GF-D8 (cell line): ENCODE measurements at regions not wholly inside any gene's neighbourhood (a gene's known extent, or its start where the extent isn't known, plus 50 kb on each side); places are given as distances from the start of the nearest gene placed in this dataset.
"Not testable (repeated sequence)": the region's sequence is repeated elsewhere in the genome, so short reads cannot be mapped to it uniquely, and the experiment has no call there.

Source experiments
- DNase-seq: peaks from one replicate; lab custom pipeline; 2025; lab: John Stamatoyannopoulos, UW

- no peak for DNase-seq
Measured at GRCh38 chr10:111266165-111266564, 189.3 kb downstream of the ADRA2A start.

- DNase-seq, result no peak
Measured at GRCh38 chr10:111267673-111268072, 190.8 kb downstream of the ADRA2A start.

DNA sequence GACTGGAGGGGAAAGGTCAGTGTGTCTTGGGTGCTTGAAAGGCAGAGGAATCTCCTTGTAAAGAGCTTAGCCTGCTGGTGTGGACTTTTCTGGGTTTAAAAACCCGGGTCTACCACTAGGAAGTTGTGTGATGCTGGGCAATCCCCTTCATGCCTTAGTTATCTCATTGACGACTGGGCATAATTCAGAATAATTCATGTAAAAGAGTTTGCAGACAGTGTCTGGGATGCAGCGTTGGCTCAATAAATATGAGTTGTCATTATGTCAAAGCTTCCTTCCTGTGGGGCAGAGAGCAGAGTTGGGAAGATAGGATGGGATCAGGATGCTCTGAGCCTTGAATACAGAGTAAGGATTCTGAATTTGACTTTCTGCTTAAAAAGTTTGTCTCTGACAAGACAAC lies 196.4 kb downstream of the ADRA2A start:
- no peak for DNase-seq

- DNase-seq, result no peak
Measured at GRCh38 chr10:111273635-111274034, 196.8 kb downstream of the ADRA2A start.

DNA sequence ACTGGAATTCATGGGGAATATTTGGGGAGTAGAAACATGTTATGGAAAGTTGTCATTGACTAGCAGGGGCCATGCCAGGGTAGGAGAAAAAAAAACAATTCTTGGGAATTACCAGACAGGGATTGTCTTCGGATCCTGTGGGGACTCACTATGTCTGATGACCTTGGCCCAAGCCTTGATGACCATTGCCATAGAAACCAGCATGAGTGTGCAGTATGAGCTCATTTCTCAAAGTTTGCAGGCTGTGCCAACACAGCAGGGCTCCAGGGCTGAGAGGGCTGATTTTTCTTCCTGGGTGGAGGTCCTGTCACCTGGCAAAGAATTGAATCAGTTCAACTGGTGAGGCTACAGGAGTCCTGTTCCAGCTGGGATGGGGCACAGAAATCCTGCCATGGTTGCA lies 198.3 kb downstream of the ADRA2A start:
- DNase-seq, result no peak

- no peak for DNase-seq
Measured at GRCh38 chr10:111277661-111278060, 200.8 kb downstream of the ADRA2A start.

DNA sequence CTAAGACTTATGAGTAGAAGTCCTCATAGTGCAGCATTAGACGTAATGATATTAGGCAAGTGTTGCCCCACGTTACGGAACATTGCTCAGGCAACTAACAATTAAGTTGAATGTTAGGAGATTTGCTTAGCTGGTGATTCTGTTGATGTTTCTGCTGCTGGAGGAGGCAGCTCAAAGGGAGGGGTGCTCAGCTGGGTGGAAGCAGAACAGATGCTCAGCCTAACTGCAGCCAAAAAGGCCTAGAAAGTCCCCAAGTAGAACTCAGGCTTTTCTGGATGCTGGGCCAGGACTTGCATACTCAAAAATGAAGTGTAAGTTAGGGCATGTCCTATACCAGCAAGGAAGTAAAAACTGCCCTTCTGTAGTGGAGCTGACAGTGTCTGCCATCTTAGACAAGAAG lies 201.4 kb downstream of the ADRA2A start:
- DNase-seq, result no peak

DNA sequence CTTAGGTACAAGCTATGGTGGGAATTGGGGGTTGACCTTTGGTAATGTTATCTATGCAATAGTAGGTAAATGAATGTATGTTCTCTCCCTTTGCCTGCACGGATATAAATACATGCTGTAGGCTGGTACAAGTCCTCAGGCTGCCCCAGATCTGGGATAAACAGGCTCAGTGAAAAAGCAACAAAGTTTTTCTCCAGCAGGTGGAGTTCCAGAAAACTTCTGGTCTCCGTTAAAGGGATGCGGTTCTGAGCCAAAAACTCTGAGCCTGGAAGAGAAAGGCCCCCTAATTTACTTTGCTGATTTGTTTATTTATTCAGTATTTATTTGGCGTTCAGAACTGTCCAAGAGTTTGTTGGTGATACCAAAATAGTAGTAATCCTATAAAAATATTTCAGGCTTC lies 204.7 kb downstream of the ADRA2A start:
- DNase-seq, result no peak

- DNase-seq, result no peak
Measured at GRCh38 chr10:111289461-111289860, 212.6 kb downstream of the ADRA2A start.

- no peak for DNase-seq
Measured at GRCh38 chr10:111290649-111291048, 213.8 kb downstream of the ADRA2A start.

GRCh38 chr10:111295788-111296187 lies 219.0 kb downstream of the ADRA2A start:
- DNase-seq, result no peak

GRCh38 chr10:111297351-111297848 lies 220.6 kb downstream of the ADRA2A start:
- DNase-seq, result no peak

- DNase-seq, result no peak
Measured at GRCh38 chr10:111298031-111298430, 221.2 kb downstream of the ADRA2A start.

- DNase-seq, result no peak
Measured at GRCh38 chr10:111299037-111299436, 222.2 kb downstream of the ADRA2A start.

- no peak for DNase-seq
Measured at GRCh38 chr10:111303887-111304286, 227.1 kb downstream of the ADRA2A start.

- no peak for DNase-seq
Measured at GRCh38 chr10:111316722-111317212, 239.9 kb downstream of the ADRA2A start.

GRCh38 chr10:111319866-111320265 lies 243.0 kb downstream of the ADRA2A start:
- DNase-seq, result no peak

DNA sequence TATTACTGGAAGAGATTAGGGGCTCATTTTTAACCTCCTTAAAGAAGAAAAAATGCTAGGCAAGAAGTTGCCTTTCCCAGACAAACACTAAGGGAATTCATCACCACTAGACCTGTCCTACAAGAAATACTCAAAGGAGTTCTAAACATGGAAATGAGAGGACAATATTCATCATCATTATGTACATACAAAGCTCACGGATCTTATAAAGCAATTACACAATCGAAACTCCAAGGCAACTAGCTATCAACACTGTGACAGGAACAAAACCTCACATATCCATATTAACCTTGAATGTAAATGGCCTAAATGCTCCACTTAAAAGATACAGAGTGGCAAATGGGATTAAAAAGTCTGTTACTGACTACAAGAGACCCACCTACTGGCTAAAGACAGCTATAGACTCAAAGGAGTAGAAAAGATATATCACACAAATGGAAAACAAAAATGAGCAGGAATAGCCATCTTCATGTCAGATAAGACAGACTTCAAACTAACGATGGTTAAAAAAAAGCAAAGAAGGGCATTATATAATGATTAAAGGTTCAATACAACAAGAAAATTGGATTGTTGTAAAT lies 246.6 kb downstream of the ADRA2A start:
- DNase-seq, result no peak

DNA sequence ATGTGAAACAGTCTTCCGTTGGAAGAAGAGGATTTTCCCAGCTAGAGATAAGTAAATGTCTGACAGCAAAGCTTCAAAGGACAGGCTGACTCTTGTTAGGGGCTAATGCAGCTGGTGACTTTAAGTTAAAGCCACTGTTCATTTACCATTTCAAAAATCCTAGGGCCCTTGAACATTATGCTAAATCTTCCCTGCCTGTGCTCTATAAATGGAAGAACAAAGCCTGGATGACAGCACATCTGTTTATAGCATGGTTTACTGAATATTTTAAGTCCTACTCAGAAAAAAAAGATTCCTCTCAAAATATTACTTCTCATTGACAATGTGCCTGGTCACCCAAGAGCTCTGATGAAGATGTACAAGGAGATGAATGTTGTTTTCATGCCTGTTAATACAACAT lies 255.3 kb downstream of the ADRA2A start:
- DNase-seq, result not testable (repeated sequence)

DNA sequence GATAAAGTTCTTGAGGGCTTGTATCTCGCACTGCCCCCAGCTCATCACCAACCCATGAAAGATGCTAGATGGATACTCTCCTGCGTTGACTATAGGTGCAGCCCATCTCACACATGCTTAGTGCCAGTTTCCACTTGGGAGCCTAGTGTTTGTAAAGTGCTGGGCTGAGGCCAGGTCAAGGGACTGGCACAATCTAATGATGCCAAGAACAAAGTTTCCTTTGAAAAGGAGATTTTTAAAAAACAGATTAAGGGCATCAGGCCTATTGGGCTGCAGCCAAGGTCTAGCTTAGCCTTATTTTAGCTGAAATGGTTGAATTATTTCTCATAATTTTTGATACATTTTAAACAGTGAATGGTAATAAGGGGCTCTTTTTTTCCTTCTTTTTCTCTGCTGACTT lies 259.0 kb downstream of the ADRA2A start:
- DNase-seq, result no peak

DNA sequence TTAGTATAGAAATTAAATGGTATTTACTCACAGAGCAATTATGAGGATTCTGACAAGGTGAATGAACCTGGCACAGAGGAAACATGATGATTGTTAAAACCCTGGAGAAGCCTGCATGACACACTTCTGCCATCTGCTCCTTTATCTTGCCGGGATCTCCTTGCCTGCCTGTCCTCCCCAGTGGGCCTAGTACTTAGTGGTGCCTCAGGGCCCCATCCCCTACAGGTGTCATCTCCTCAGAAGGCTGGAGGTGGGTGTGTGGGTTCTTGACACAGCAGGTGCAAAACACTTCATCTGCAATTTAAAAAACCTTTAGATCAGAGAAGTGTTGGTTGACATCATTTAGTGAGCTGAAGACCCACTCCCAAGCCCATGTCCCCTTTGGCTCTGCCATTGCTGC lies 261.2 kb downstream of the ADRA2A start:
- DNase-seq, result no peak

DNA sequence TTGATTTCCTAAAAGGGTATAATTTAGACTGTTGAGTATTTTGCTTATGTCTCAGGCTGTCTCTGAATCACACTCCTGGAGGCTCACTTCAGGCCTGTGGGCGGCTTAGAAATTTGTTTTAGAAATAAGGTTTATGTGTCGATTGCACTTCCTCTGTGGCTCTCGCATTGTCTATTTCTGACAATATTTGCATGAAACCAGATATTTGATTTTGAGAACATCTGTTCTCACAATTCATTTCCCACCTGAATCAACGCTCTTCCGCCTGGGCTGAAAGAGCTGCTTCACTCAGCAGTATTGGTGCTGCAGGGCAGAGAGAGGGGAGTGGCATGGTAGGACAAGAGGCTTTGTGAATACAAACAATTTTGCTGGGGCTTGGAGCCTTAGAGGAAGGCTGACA lies 262.0 kb downstream of the ADRA2A start:
- DNase-seq, result no peak

- DNase-seq, result no peak
Measured at GRCh38 chr10:111344804-111345203, 268.0 kb downstream of the ADRA2A start.

GRCh38 chr10:111347386-111348013 lies 270.7 kb downstream of the ADRA2A start:
- no peak for DNase-seq
